SU-DHL-6 (cell line): ENCODE measurements at regions not wholly inside any gene's neighbourhood (a gene's known extent, or its start where the extent isn't known, plus 50 kb on each side); places are given as distances from the start of the nearest gene placed in this dataset.

Source experiments
- H2AFZ ChIP-seq: fragments of 200-600 bp; sonication (generic); 2 replicates; pipeline ENCODE4 v1.6.1; 2014; ENCODE audit warnings: low read depth, mild to moderate bottlenecking, moderate library complexity, mixed read lengths, antibody characterized with exemption, low read length; ENCODE audit not compliant: severe bottlenecking
- H3F3A ChIP-seq: fragments of 200-600 bp; shearing (Covaris generic); 2 replicates; pipeline ENCODE4 v1.6.0; 2016; ENCODE audit warnings: antibody characterized with exemption, mild to moderate bottlenecking; ENCODE audit not compliant: insufficient read depth
- H3K27ac ChIP-seq: fragments of 200-600 bp; sonication (generic); 2 replicates; pipeline ENCODE4 v1.5.1; 2016; ENCODE audit warnings: low read depth, mild to moderate bottlenecking, low read length, moderate library complexity, mixed read lengths
- H3K27me3 ChIP-seq: fragments of 200-600 bp; sonication (generic), shearing (Covaris generic); 2 replicates; pipeline ENCODE4 v1.6.0; 2014; ENCODE audit warnings: mild to moderate bottlenecking, low read length
- H3K36me3 ChIP-seq: fragments of 200-600 bp; sonication (generic); 2 replicates; pipeline ENCODE4 v1.6.1; 2014; ENCODE audit warnings: mild to moderate bottlenecking, low read length, mixed read lengths
- H3K4me2 ChIP-seq: fragments of 300-600, 200-600 bp; shearing (Covaris generic), sonication (generic); 2 replicates; pipeline ENCODE4 v1.6.0; 2014; ENCODE audit warnings: low read length, low read depth, mild to moderate bottlenecking; ENCODE audit not compliant: poor library complexity, severe bottlenecking
- H3K4me3 ChIP-seq: fragments of 200-600 bp; sonication (generic); 2 replicates; pipeline ENCODE4 v1.5.1; 2014; ENCODE audit warnings: antibody characterized with exemption, low read length, mild to moderate bottlenecking, mixed read lengths; ENCODE audit not compliant: insufficient read depth, poor library complexity, severe bottlenecking
- H3K79me2 ChIP-seq: fragments of 200-600 bp; sonication (generic); 2 replicates; pipeline ENCODE4 v1.6.1; 2014; ENCODE audit warnings: mild to moderate bottlenecking, low read length, moderate library complexity; ENCODE audit not compliant: insufficient read depth
- H3K9ac ChIP-seq: fragments of 200-600 bp; sonication (generic); 2 replicates; pipeline ENCODE4 v1.7.0; 2014; ENCODE audit warnings: mild to moderate bottlenecking, low read length
- H3K9me2 ChIP-seq: fragments of 200-600 bp; sonication (generic); replicated peaks from 2 replicates; pipeline ENCODE4 v1.6.1; 2014; ENCODE audit warnings: low read length; ENCODE audit not compliant: insufficient read depth
- H3K9me3 ChIP-seq: fragments of 200-600 bp; sonication (generic); 2 replicates; pipeline ENCODE4 v1.6.1; 2014; ENCODE audit warnings: low read length, mixed read lengths; ENCODE audit not compliant: insufficient read depth
- H4K20me1 ChIP-seq: fragments of 200-600 bp; sonication (generic); 2 replicates; pipeline ENCODE4 v1.6.1; 2014; ENCODE audit warnings: low read depth, mild to moderate bottlenecking, antibody characterized with exemption, low read length, moderate library complexity, mixed read lengths
- CTCF ChIP-seq: fragments of 200-600 bp; sonication (generic); IDR thresholded peaks from one replicate; pipeline ENCODE4 v1.5.1; 2017; ENCODE audit warnings: antibody characterized with exemption, mild to moderate bottlenecking, low read length, moderate library complexity; ENCODE audit not compliant: insufficient read depth, poor library complexity, severe bottlenecking
- EZH2phosphoT487 ChIP-seq: fragments of 200-600 bp; sonication (generic), shearing (Covaris generic); conservative IDR thresholded peaks from 2 replicates; pipeline ENCODE4 v1.6.1; 2018; ENCODE audit warnings: mild to moderate bottlenecking, antibody characterized with exemption, low read length, moderate library complexity, mixed read lengths

GRCh38 chr1:25043228-25043580 lies 113.1 kb upstream of the RUNX3 start:
- Histone ChIP-seq H3K9me3 (no peaks in the 10 kb centered on the region), H3K27ac (no peak overlapping the region), H3K4me2 (no peak overlapping the region), H3K9me2 (no peaks in the 10 kb centered on the region), H3K79me2 (no peaks in the 10 kb centered on the region), H3K9ac (no peak overlapping the region), H3K27me3 (no peaks in the 10 kb centered on the region), H3F3A (no peaks in the 10 kb centered on the region), H4K20me1 (no peaks in the 10 kb centered on the region), H3K4me3 (no peak overlapping the region), H3K36me3 (no peaks in the 10 kb centered on the region), H2AFZ (no peak overlapping the region)
- TF ChIP-seq CTCF: no peak
- TF ChIP-seq EZH2phosphoT487: no peak

GRCh38 chr1:25042331-25043227 lies 112.5 kb upstream of the RUNX3 start:
- Histone ChIP-seq H4K20me1 (no peaks in the 10 kb centered on the region), H3K4me3 (no peak overlapping the region), H3K36me3 (no peaks in the 10 kb centered on the region), H3K27ac (no peak overlapping the region), H3K27me3 (no peaks in the 10 kb centered on the region), H3F3A (no peaks in the 10 kb centered on the region), H3K9me2 (no peaks in the 10 kb centered on the region), H3K4me2 (no peak overlapping the region), H3K9ac (no peak overlapping the region), H3K9me3 (no peaks in the 10 kb centered on the region), H2AFZ (no peak overlapping the region), H3K79me2 (no peaks in the 10 kb centered on the region)
- TF ChIP-seq CTCF (no peak), EZH2phosphoT487 (no peak)

GRCh38 chr1:25041916-25042315 lies 111.8 kb upstream of the RUNX3 start:
- Histone ChIP-seq H4K20me1 (no peaks in the 10 kb centered on the region), H3K79me2 (no peaks in the 10 kb centered on the region), H3K9ac (no peak overlapping the region), H3K9me3 (no peaks in the 10 kb centered on the region), H3K9me2 (no peaks in the 10 kb centered on the region), H3K4me3 (no peak overlapping the region), H3K4me2 (no peak overlapping the region), H3K36me3 (no peaks in the 10 kb centered on the region), H2AFZ (no peak overlapping the region), H3K27me3 (no peaks in the 10 kb centered on the region), H3F3A (no peaks in the 10 kb centered on the region), H3K27ac (no peak overlapping the region)
- TF ChIP-seq CTCF (no peak), EZH2phosphoT487 (no peak)
